ENCODE measurements at regions not wholly inside any gene's neighbourhood (a gene's known extent, or its start where the extent isn't known, plus 50 kb on each side); places are given as distances from the start of the nearest gene placed in this dataset.
"Not testable (repeated sequence)": the region's sequence is repeated elsewhere in the genome, so short reads cannot be mapped to it uniquely, and the experiment has no call there.

- DNase-seq (ENCODE audit: low read depth), result no peak
- no peak overlapping the region for H3K4me3 ChIP-seq (ENCODE audit: low read depth, low read length)
- no peak for TF ChIP-seq CTCF (IDR thresholded peaks at IDR 0.05; ENCODE audit: low read depth, low read length)
- no peak for TF ChIP-seq MYC (IDR thresholded peaks at IDR 0.05; ENCODE audit: low read depth, low read length)
- no peak for TF ChIP-seq POLR2A (IDR thresholded peaks at IDR 0.05; ENCODE audit: extremely low read depth, insufficient read length)
- TF ChIP-seq MAX (IDR thresholded peaks at IDR 0.05; ENCODE audit: low read depth, low read length), result no peak
Measured at GRCh38 chr2:78145395-78145996, 623.3 kb upstream of the LRRTM4 start.

GRCh38 chr2:78145997-78146722 is 624.0 kb upstream of the LRRTM4 start:
- DNase-seq (ENCODE audit: low read depth), result no peak
- H3K4me3 ChIP-seq (ENCODE audit: low read depth, low read length), result no peak overlapping the region
- TF ChIP-seq POLR2A (IDR thresholded peaks at IDR 0.05; ENCODE audit: extremely low read depth, insufficient read length) (no peak), MYC (IDR thresholded peaks at IDR 0.05; ENCODE audit: low read depth, low read length) (no peak), MAX (IDR thresholded peaks at IDR 0.05; ENCODE audit: low read depth, low read length) (no peak), CTCF (IDR thresholded peaks at IDR 0.05; ENCODE audit: low read depth, low read length) (no peak)

- TF ChIP-seq MAX (IDR thresholded peaks at IDR 0.05; ENCODE audit: low read depth, low read length) (no peak), POLR2A (IDR thresholded peaks at IDR 0.05; ENCODE audit: extremely low read depth, insufficient read length) (no peak), CTCF (IDR thresholded peaks at IDR 0.05; ENCODE audit: low read depth, low read length) (no peak), MYC (IDR thresholded peaks at IDR 0.05; ENCODE audit: low read depth, low read length) (no peak)
- no peak for DNase-seq (ENCODE audit: low read depth)
- no peak overlapping the region for H3K4me3 ChIP-seq (ENCODE audit: low read depth, low read length)
Measured at GRCh38 chr2:78147466-78147865, 625.3 kb upstream of the LRRTM4 start.

GRCh38 chr2:78154586-78154985 is 632.4 kb upstream of the LRRTM4 start:
- TF ChIP-seq MAX (IDR thresholded peaks at IDR 0.05; ENCODE audit: low read depth, low read length) (no peak), POLR2A (IDR thresholded peaks at IDR 0.05; ENCODE audit: extremely low read depth, insufficient read length) (no peak), CTCF (IDR thresholded peaks at IDR 0.05; ENCODE audit: low read depth, low read length) (no peak), MYC (IDR thresholded peaks at IDR 0.05; ENCODE audit: low read depth, low read length) (no peak)
- DNase-seq (ENCODE audit: low read depth), result no peak
- H3K4me3 ChIP-seq (ENCODE audit: low read depth, low read length), result no peak overlapping the region

GRCh38 chr2:78162202-78162601 is 640.0 kb upstream of the LRRTM4 start:
- no peak overlapping the region for H3K4me3 ChIP-seq (ENCODE audit: low read depth, low read length)
- DNase-seq (ENCODE audit: low read depth), result no peak
- TF ChIP-seq MAX (IDR thresholded peaks at IDR 0.05; ENCODE audit: low read depth, low read length), result no peak
- no peak for TF ChIP-seq POLR2A (IDR thresholded peaks at IDR 0.05; ENCODE audit: extremely low read depth, insufficient read length)
- TF ChIP-seq MYC (IDR thresholded peaks at IDR 0.05; ENCODE audit: low read depth, low read length), result no peak
- TF ChIP-seq CTCF (IDR thresholded peaks at IDR 0.05; ENCODE audit: low read depth, low read length), result no peak

GRCh38 chr2:78172157-78172556 is 650.0 kb upstream of the LRRTM4 start:
- H3K4me3 ChIP-seq (ENCODE audit: low read depth, low read length); DNase-seq (ENCODE audit: low read depth): not testable (repeated sequence)

All from NB4 (cell line).